Amniotic stem cell (primary cell): ENCODE measurements at regions not wholly inside any gene's neighbourhood (a gene's known extent, or its start where the extent isn't known, plus 50 kb on each side); places are given as distances from the start of the nearest gene placed in this dataset.
"Not testable (repeated sequence)": the region's sequence is repeated elsewhere in the genome, so short reads cannot be mapped to it uniquely, and the experiment has no call there.

Experiments
- DNase-seq: peaks from one replicate; lab custom pipeline; 2025; lab: John Stamatoyannopoulos, UW

GRCh38 chr2:53610260-53610659 is 157.3 kb upstream of the CHAC2 start:
- no peak for DNase-seq

DNA sequence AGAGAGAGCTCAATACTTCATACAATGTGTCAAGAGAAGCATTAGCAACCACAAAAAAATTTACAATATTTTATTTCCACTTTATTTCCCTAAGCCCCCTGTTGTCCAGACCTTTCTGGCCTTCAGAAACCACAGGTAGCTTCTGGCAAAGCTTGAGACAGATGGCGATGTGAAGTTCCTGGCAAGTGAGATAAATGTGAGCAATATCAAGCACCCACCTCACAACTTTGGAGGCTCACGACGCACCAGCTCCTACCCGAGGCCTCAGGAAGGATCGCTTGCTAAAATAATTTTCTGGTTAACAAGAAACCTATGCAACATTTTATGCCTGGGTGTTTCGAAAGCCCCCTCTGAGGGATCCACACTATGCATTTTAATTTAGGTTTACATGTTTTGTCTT is 158.1 kb upstream of the CHAC2 start:
- DNase-seq, result no peak

DNA sequence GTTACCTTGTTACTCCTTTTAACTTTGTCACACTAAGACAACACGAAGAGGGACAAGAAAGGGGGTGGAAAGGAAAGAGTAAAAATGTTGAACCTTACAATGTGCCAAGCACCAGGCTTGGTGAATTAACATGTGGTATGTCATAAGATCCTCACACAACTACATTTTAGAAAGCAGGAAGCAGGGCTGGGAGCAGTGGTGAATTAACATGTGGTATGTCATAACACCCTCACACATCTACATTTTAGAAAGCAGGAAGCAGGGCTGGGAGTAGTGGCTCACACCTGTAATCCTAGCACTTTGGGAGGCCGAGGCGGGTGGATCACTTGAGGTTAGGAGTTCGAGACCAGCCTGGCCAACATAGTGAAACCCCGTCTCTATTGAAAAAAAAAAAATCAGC is 159.3 kb upstream of the CHAC2 start:
- DNase-seq, result no peak

DNA sequence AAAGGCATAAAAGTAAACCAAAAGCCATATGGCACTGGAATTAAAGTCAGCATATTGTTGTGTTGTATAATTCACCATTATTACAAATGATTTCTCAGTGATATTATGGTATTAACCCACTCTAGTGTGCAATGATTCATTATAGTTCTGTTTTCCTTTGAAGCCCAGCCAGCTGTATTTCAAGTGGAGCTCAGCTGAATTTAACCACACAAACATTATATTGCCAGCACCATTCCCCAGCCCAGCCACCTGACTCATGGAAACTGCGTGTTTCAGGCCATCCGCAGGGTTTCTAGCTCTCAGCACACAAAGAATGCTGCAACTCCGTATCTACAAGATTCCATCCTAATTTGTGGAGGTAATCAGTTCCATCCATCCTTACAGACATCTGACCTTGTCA is 166.8 kb upstream of the CHAC2 start:
- DNase-seq, result no peak

GRCh38 chr2:53586733-53587612 is 180.6 kb upstream of the CHAC2 start:
- not testable (repeated sequence) for DNase-seq

DNA sequence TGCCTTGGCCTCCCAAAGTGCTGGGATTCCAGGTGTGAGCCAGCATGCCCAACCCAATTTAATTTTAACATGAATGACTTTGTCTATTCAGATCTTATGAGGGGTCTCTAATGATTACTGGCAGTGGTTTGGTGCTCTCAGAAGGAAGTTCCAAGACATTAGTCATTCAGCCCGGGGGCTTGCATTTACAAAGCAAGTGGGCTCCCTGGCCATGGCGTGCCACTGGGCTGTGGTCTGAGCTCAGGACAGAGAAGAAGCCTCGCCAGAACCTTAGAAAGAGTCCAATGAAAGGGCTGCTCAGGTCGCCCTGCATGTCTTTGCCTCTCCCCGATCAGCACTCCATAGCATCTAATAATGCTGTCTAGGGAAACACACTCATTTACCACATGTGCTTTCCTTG is 182.6 kb upstream of the CHAC2 start:
- DNase-seq, result no peak

DNA sequence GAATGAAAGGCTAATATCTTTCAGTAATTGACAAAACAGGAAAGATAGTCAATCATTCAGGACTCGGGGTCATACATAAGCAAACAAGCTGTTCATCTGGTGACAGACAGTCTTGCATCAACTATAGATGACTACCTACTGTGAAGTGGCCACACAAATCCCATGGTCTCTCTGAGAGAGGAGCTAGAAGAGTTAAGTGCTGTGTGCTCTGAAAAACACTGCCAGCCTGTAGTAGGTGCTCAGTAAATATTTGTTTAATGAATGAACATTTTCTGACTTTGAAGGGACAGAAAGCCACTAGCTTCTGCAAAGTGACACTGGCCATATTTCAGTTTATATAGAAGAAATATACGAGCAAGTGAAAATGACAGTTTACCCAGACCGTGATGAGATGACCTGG is 184.0 kb upstream of the CHAC2 start:
- no peak for DNase-seq

DNA sequence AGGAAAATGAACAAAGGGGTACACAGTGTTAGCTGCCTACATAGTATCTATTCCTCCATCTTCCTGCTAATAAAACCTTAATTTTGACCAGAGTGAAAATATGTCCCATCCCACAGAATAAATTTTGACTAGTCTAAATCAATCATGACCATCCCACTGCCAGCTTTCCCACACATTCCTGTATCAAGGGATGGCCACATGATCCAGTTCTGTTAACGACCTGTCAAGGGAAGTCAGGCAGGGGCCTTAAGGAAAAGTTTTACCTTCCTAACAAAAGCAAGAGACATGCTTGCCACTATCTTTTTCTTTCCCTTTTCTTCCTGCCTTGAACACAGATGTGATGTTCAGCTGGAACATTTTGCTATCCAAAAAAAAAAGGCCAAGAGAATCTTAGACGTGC is 185.0 kb upstream of the CHAC2 start:
- DNase-seq, result no peak

DNA sequence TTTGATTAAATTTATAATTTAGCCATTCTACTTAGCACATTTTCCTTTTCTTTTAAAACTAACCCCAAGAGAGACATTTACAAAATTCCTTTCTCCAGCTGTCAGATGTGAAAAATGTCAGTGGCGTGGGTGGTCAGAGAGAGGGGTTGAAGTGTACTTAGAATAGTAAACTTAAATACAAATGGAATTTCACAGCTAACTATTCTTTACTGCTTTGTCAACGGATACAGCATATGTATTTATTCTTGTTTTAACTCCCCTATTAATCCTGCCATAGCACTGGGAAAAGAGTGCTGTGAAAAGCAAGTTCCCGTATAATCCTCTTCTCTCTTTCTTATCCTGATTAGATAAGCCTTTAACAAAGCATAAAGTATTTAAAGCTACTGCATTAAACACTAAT is 191.4 kb upstream of the CHAC2 start:
- DNase-seq, result no peak

DNA sequence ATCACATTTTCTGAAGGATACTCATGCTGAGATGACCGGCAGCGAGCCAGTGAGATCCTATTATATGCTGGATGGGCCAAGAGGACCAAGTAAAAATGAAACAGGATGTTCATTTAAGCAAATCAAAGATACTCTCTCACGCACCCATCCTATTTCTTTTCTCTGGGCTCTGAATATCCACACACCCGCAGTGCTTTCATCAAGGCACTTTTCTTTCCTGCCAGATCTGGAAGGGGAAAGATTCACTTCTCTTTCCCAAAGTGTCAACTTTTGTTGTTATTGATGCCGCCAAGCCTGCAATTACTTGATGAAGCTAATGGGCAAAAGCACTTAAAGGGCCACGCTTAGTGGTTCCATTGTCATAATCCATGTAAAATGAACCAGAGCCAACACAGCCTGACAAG is 191.9 kb upstream of the CHAC2 start:
- DNase-seq, result no peak

- DNase-seq, result no peak
These were observed 194.9 kb upstream of the CHAC2 start for GRCh38 chr2:53572696-53573095.

- no peak for DNase-seq
These were observed 197.5 kb upstream of the CHAC2 start for GRCh38 chr2:53569957-53570727.

- no peak for DNase-seq
These were observed 199.1 kb upstream of the CHAC2 start for GRCh38 chr2:53568469-53568868.

GRCh38 chr2:53567073-53567472 is 200.5 kb upstream of the CHAC2 start:
- no peak for DNase-seq

DNA sequence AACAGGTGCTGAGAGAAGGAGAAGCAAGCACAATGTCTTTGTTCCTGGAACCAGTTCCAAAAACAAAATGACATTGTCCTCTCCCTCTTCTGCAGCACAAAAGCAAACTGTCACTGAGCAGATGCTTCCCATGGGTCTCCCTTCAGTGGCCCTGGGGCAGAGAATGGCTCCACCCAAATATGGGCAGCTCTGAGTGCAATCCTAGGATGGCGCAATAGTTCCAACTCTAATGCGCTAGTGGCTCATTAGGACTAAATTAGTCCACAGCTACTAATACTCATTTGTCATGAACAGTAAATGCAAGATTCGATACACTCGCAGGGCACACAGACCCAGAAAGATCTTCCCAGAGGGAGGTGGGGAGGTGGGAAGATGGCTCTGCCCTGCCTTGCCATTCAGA is 205.2 kb upstream of the CHAC2 start:
- no peak for DNase-seq

- DNase-seq, result no peak
These were observed 206.4 kb upstream of the CHAC2 start for GRCh38 chr2:53561155-53561554.

- no peak for DNase-seq
These were observed 208.2 kb upstream of the CHAC2 start for GRCh38 chr2:53559302-53559966.

GRCh38 chr2:53558867-53559266 is 208.7 kb upstream of the CHAC2 start:
- no peak for DNase-seq

GRCh38 chr2:53549497-53549896 is 218.1 kb upstream of the CHAC2 start:
- no peak for DNase-seq

GRCh38 chr2:53545604-53546003 is 222.0 kb upstream of the CHAC2 start:
- no peak for DNase-seq

DNA sequence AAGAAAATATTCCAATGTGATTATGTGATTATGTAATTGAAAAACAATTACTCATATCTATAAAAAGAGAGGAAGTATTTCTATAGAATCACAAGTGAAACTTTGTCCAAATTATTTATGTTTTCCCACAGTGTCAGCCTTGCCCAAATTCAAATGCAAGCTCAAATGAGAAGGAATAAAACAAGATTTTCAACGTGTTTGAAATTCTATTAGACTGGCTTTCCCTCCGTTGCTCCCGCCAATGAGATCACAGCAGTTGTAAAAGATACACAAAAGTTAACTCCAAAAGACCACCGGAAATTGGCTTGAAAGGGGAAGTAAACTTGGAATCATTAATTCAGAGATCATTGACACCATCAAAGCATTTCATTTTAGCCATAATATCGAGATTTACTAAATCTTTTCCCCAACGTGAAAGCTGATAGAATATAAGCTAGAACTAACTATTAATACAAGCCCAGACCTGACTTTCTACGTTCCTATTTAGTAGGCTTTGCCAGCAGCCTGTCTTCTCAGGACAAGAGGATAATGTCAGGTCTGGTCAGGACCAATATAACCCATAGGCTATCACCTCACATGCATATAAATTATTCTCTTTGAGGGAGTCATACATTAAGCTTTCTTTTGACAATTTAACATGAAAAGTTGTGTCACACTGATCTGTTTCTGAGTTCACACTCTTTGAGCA is 222.6 kb upstream of the CHAC2 start:
- DNase-seq, result no peak

- no peak for DNase-seq
These were observed 224.5 kb upstream of the CHAC2 start for GRCh38 chr2:53543083-53543482.
